ENCODE measurements at regions not wholly inside any gene's neighbourhood (a gene's known extent, or its start where the extent isn't known, plus 50 kb on each side); places are given as distances from the start of the nearest gene placed in this dataset.

DNA sequence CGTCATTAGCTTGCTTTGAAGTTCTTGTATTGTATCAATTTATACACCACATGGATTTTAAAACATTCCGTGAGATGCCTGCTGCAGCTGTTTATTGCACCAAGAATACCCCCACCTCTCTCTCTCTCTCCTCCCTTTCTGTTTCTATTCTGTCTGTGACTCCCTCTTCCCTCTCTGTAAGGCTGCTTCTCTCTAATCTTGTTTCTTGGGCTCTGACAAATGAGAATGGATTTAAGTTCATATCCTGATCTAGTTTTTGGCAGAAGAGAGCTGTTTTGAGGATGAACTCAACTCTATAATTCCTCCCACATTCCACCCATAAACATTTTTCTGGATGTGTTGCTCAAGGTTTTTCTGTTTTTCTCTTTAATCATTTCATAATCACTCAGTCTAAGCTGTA is 144.3 kb upstream of the FRY start:
- TF ChIP-seq CTCF (IDR thresholded peaks at IDR 0.05) (no peak), POLR2A (IDR thresholded peaks at IDR 0.05) (no peak)
